ENCODE measurements at regions not wholly inside any gene's neighbourhood (a gene's known extent, or its start where the extent isn't known, plus 50 kb on each side); places are given as distances from the start of the nearest gene placed in this dataset.

DNA sequence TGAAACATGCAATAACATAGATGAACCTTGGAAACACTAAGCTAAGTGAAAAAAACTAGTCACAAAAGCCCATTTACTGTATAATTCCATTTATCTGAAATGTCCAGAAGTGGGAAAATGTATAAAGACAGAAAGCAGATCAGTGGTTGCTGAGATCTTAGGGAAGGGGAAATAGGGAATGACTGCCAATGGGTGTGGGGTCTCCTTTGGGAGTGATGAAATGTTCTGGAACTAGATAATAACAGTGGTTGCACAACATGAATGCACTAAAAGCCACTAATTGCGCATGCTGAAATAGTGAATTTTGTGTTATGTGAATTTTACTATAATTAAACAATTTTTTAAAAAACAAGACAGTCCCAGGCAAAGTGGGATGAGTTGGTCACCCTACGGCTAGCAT, 472.8 kb downstream of the CCDC171 start:
- Mint-ChIP-seq H3K27me3 (ENCODE audit: low read depth) (peaks cover 4% of the 10 kb centered on the region), H3K4me3 (no peak overlapping the region), H3K4me1 (ENCODE audit: low read depth) (peaks cover 3% of the 10 kb centered on the region), H3K27ac (no peak overlapping the region), H3K36me3 (ENCODE audit: low read depth) (no peaks in the 10 kb centered on the region), H3K9me3 (no peaks in the 10 kb centered on the region)

DNA sequence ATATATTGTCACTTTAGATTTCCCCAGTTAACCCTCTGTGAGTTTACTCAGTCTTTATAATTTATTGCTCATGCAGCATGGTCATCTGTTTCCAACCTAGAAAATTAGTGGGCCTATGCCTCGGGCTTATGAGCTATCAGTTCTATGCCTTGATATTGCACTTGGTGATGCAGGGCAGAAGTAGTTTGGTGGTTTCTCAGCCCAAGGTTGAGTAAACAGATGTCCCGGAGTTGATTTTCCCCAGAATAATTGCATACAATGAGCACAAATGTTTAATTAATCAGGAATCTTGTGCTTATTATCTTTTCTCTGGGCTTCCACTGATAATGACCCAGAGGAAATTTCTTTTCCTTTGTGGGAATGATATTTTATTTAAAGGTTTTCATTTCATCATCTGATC, 474.0 kb downstream of the CCDC171 start:
- Mint-ChIP-seq H3K9me3 (no peaks in the 10 kb centered on the region), H3K4me1 (ENCODE audit: low read depth) (peaks cover 5% of the 10 kb centered on the region), H3K4me3 (no peak overlapping the region), H3K27ac (no peak overlapping the region), H3K27me3 (ENCODE audit: low read depth) (peaks cover 7% of the 10 kb centered on the region), H3K36me3 (ENCODE audit: low read depth) (no peaks in the 10 kb centered on the region)

DNA sequence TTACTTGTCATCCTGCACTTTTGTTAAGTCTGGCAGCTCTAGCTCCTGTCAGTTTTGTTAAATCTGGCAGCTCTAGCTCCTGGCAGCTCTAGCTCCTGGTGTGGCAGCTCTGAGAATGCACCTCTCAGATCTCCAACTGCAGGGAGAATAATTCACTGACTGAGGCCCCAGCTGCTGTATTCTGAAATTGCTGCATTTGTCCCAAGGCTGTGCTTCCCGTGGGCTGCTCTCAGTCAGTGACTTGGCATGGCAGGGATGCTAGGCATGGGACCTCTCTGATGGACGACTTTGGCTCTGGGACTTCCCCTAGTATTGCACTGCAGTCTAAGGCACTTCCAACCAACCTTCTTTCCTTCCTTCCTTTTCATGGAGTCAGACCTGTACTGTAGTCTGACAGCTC, 475.7 kb downstream of the CCDC171 start:
- no peak overlapping the region for H3K4me3 Mint-ChIP-seq
- peaks cover 5% of the 10 kb centered on the region for H3K4me1 Mint-ChIP-seq (ENCODE audit: low read depth)
- peaks cover 7% of the 10 kb centered on the region for H3K27me3 Mint-ChIP-seq (ENCODE audit: low read depth)
- H3K9me3 Mint-ChIP-seq = no peaks in the 10 kb centered on the region
- H3K36me3 Mint-ChIP-seq (ENCODE audit: low read depth) = no peaks in the 10 kb centered on the region
- H3K27ac Mint-ChIP-seq = no peak overlapping the region

DNA sequence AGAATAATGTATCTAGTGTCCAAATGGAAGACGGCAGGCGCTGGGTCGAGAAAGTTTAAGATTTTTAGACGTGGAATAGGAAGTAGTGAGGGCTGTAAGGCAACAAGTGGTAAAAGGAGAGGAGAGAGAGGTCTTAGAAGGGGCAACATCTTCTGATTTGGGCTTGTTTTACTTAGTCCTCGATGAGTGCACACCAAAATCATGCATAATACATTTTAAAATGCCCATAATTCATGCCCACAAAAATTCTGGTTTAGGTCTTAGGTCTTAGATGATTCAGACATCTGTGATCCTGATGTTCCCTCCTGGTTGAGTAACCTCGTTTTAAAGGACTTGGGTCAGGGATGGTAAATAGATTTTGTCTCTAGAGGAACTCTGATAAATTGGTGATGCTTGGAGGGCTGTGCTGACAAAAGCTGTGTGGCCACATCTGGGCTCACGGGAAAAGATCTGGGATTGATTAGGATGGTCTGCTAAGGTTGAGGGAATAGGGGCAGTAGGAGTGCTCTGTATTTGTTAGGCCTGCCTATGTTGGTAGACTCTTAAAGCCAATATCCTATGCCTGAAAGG, 476.3 kb downstream of the CCDC171 start:
- Mint-ChIP-seq H3K4me3 (no peak overlapping the region), H3K27ac (no peak overlapping the region), H3K4me1 (ENCODE audit: low read depth) (peaks cover 5% of the 10 kb centered on the region), H3K36me3 (ENCODE audit: low read depth) (no peaks in the 10 kb centered on the region), H3K27me3 (ENCODE audit: low read depth) (peaks cover 9% of the 10 kb centered on the region), H3K9me3 (no peaks in the 10 kb centered on the region)

DNA sequence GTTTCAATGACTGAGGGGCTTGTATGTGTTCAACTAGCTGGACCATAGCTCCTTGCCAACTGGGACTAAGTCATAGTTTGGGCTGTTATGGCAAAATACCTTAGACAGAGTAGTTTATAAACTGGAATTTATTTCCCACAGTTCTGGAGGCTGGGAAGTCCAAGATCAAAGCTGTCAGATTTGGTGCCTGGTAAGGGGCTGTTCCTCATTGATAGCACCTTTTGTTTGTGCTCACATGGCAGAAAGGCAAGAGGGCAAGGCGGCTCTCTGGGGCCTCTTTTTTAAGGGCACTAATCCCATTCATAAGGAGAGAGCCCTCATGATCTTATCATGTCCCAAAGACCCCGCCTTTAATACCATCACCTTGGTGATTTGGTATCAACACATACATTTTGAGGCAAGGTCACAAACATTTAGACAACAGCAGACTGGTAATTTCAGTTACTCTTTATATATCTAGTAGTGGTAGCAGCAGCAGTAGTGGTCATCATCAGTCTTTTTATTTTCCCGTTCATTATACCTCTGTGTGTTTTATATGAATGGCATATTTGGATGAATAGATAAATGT, 477.0 kb downstream of the CCDC171 start:
- H3K27ac Mint-ChIP-seq = no peak overlapping the region
- peaks cover 11% of the 10 kb centered on the region for H3K27me3 Mint-ChIP-seq (ENCODE audit: low read depth)
- peaks cover 5% of the 10 kb centered on the region for H3K4me1 Mint-ChIP-seq (ENCODE audit: low read depth)

DNA sequence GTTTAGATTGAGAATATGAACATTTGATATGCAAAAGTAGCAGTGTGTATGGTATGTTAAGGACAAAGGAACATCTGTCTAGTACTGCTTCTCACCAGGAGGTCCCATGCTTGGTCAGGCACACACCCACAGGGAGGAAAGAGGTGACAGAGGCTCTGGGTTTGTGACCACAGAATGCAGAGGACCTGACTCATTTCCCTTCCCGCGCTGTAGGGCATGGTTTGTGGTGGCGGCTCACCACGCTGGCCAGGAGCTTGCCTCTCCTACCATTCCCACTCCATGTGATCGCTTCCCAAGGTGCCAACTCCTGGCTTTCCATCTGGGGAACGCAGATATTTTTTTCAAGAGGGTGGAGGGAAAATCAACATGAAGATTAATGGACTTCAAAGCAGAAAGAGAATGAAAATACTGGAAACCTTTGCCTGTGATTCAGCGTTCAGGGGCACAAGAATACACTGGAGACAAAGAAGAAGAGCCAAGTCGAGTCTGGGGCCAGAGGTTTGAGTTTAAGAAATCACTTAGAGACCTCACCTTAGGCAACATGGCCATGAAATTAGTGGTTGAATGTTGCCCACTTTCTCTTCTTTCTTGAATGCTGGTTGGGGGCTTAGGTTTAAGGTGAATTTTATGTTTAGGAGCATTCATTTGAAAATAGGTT, 477.8 kb downstream of the CCDC171 start:
- no peaks in the 10 kb centered on the region for H3K36me3 Mint-ChIP-seq (ENCODE audit: low read depth)
- H3K27me3 Mint-ChIP-seq (ENCODE audit: low read depth) = peaks cover 14% of the 10 kb centered on the region
- H3K9me3 Mint-ChIP-seq = no peaks in the 10 kb centered on the region
- H3K4me3 Mint-ChIP-seq = no peak overlapping the region
- no peak overlapping the region for H3K27ac Mint-ChIP-seq
- peaks cover 5% of the 10 kb centered on the region for H3K4me1 Mint-ChIP-seq (ENCODE audit: low read depth)

More for the DNA sequence above, 477.0 kb downstream of the CCDC171 start:
- H3K9me3 Mint-ChIP-seq = no peaks in the 10 kb centered on the region
- no peak overlapping the region for H3K4me3 Mint-ChIP-seq
- H3K36me3 Mint-ChIP-seq (ENCODE audit: low read depth) = no peaks in the 10 kb centered on the region

GRCh38 chr9:16031486-16031885, 478.6 kb downstream of the CCDC171 start:
- Mint-ChIP-seq H3K27me3 (ENCODE audit: low read depth) (peaks cover 16% of the 10 kb centered on the region), H3K36me3 (ENCODE audit: low read depth) (no peaks in the 10 kb centered on the region), H3K4me3 (no peak overlapping the region)

GRCh38 chr9:16031971-16032370, 479.1 kb downstream of the CCDC171 start:
- H3K4me3 Mint-ChIP-seq = no peak overlapping the region
- H3K27me3 Mint-ChIP-seq (ENCODE audit: low read depth) = peaks cover 16% of the 10 kb centered on the region
- H3K9me3 Mint-ChIP-seq = no peaks in the 10 kb centered on the region
- H3K27ac Mint-ChIP-seq = no peak overlapping the region
- no peaks in the 10 kb centered on the region for H3K36me3 Mint-ChIP-seq (ENCODE audit: low read depth)
- H3K4me1 Mint-ChIP-seq (ENCODE audit: low read depth) = peaks cover 5% of the 10 kb centered on the region

More at GRCh38 chr9:16031486-16031885, 478.6 kb downstream of the CCDC171 start:
- H3K27ac Mint-ChIP-seq = no peak overlapping the region
- peaks cover 5% of the 10 kb centered on the region for H3K4me1 Mint-ChIP-seq (ENCODE audit: low read depth)
- H3K9me3 Mint-ChIP-seq = no peaks in the 10 kb centered on the region

- Mint-ChIP-seq H3K36me3 (ENCODE audit: low read depth) (no peaks in the 10 kb centered on the region), H3K9me3 (no peaks in the 10 kb centered on the region), H3K4me1 (ENCODE audit: low read depth) (peaks cover 5% of the 10 kb centered on the region), H3K4me3 (no peak overlapping the region), H3K27me3 (ENCODE audit: low read depth) (peaks cover 16% of the 10 kb centered on the region), H3K27ac (no peak overlapping the region)
These were observed 480.0 kb downstream of the CCDC171 start for GRCh38 chr9:16032799-16033198.

GRCh38 chr9:16033253-16033652, 480.4 kb downstream of the CCDC171 start:
- Mint-ChIP-seq H3K27me3 (ENCODE audit: low read depth) (peaks cover 16% of the 10 kb centered on the region), H3K36me3 (ENCODE audit: low read depth) (no peaks in the 10 kb centered on the region), H3K4me3 (no peak overlapping the region), H3K27ac (no peak overlapping the region), H3K4me1 (ENCODE audit: low read depth) (peaks cover 5% of the 10 kb centered on the region), H3K9me3 (no peaks in the 10 kb centered on the region)

DNA sequence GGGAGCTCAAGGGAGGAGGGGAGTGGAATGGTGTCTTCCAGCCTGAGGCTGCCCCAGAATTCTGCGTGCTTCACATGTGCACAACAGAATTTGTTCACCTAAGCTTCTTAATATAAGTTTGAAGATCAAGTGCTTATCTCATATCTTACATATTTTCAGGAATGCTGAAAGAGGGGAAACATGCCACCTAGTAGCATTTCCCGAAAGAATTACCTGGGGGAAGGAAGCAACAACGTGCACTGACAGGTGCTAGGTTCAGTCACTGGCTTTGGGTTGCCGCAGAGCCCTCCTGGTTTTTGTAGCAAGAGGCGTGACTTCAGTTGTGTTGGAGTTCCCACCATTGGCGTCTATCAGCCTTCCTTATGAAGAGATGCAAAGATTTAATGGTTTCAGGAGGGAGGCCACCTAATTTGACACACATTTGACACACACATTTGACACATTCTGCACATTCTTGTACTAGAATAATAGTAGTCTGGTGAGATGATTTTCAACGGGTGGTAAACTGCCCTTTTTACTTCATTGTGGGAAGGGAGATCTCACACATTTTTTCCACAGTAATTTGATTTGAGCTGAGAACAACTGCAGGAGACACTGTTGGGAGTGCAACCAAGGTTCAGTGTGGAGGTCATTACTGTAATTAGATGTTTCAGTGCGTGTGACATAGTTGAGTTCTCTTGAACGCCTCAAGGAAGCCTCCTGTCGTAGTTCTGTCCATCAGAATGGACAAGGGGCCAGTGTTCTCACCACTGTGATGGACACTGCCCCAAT, 481.3 kb downstream of the CCDC171 start:
- no peaks in the 10 kb centered on the region for H3K36me3 Mint-ChIP-seq (ENCODE audit: low read depth)
- H3K27me3 Mint-ChIP-seq (ENCODE audit: low read depth) = peaks cover 16% of the 10 kb centered on the region
- H3K4me3 Mint-ChIP-seq = no peak overlapping the region
- H3K4me1 Mint-ChIP-seq (ENCODE audit: low read depth) = peaks cover 5% of the 10 kb centered on the region
- no peaks in the 10 kb centered on the region for H3K9me3 Mint-ChIP-seq
- no peak overlapping the region for H3K27ac Mint-ChIP-seq

GRCh38 chr9:16039218-16039987, 486.6 kb downstream of the CCDC171 start:
- Mint-ChIP-seq H3K27ac (no peak overlapping the region), H3K27me3 (ENCODE audit: low read depth) (peaks cover 5% of the 10 kb centered on the region), H3K4me3 (no peak overlapping the region)

GRCh38 chr9:16039988-16040761, 487.3 kb downstream of the CCDC171 start:
- H3K27ac Mint-ChIP-seq = no peak overlapping the region
- H3K36me3 Mint-ChIP-seq (ENCODE audit: low read depth) = no peaks in the 10 kb centered on the region

More at GRCh38 chr9:16039218-16039987, 486.6 kb downstream of the CCDC171 start:
- Mint-ChIP-seq H3K4me1 (ENCODE audit: low read depth) (no peaks in the 10 kb centered on the region), H3K36me3 (ENCODE audit: low read depth) (no peaks in the 10 kb centered on the region), H3K9me3 (no peaks in the 10 kb centered on the region)

More at GRCh38 chr9:16039988-16040761, 487.3 kb downstream of the CCDC171 start:
- H3K4me1 Mint-ChIP-seq (ENCODE audit: low read depth) = no peaks in the 10 kb centered on the region
- peaks cover 5% of the 10 kb centered on the region for H3K27me3 Mint-ChIP-seq (ENCODE audit: low read depth)
- no peak overlapping the region for H3K4me3 Mint-ChIP-seq
- no peaks in the 10 kb centered on the region for H3K9me3 Mint-ChIP-seq

Measured in T-helper 1 cell treated with Interleukin-12 subunit alpha and Interleukin-12 subunit beta and Interleukin-4 antibody, amounts not matched to agents 30 μg/mL and 1 μg/mL, for 36 hours (primary cell).